GM23248 (cell line): ENCODE measurements at regions not wholly inside any gene's neighbourhood (a gene's known extent, or its start where the extent isn't known, plus 50 kb on each side); places are given as distances from the start of the nearest gene placed in this dataset.

Experiments used
- EZH2 ChIP-seq: fragments of 200-600 bp; sonication (generic); IDR thresholded peaks from 2 replicates; pipeline ENCODE4 v1.6.1; 2018; ENCODE audit warnings: antibody characterized with exemption, mild to moderate bottlenecking; ENCODE audit not compliant: insufficient read depth, poor library complexity, severe bottlenecking
- EZH2phosphoT487 ChIP-seq: fragments of 200-600 bp; sonication (generic); IDR thresholded peaks from 2 replicates; pipeline ENCODE4 v1.6.1; 2018; ENCODE audit warnings: antibody characterized with exemption, moderate library complexity, mild to moderate bottlenecking, low read depth; ENCODE audit not compliant: insufficient read depth

GRCh38 chr15:31271224-31271635 is 55.4 kb upstream of the KLF13 start:
- TF ChIP-seq EZH2: no peak
- TF ChIP-seq EZH2phosphoT487: no peak
